B cell (primary cell): ENCODE measurements at regions not wholly inside any gene's neighbourhood (a gene's known extent, or its start where the extent isn't known, plus 50 kb on each side); places are given as distances from the start of the nearest gene placed in this dataset.

Experiments used
- ATAC-seq: fragments of 200-7000 bp; cut with Tn5 transposase; one replicate; pipeline ENCODE4 v1.10.0; 2021; ENCODE audit warnings: low read depth, mild to moderate bottlenecking, moderate number of reproducible peaks, moderate library complexity
- CTCF ChIA-PET: fragments of 350-600 bp; sonication (Branson Sonifier 250); formaldehyde crosslinking; loops from one replicate; lab custom pipeline; 2021; ENCODE audit warnings: antibody characterized with exemption, inconsistent platforms; lab: Charles Lee
- POLR2A ChIA-PET: fragments of 350-600 bp; sonication (Branson Sonifier 250); formaldehyde crosslinking; loops from one replicate; lab custom pipeline; 2021; ENCODE audit warnings: antibody characterized with exemption; lab: Charles Lee
- DNase-seq: peaks from one replicate; pipeline ENCODE4 v3.0.0; 2013
- H2AFZ ChIP-seq: 2 replicates; pipeline ENCODE4 v1.6.1; 2012; ENCODE audit warnings: mild to moderate bottlenecking, low read depth, low read length; ENCODE audit not compliant: insufficient read depth, poor library complexity, severe bottlenecking
- H3K27ac ChIP-seq, 2 donors: 1 replicate in 1 of 2; 2 replicates in 1 of 2; pipeline ENCODE4 v1.5.1; 2012 to 2013; ENCODE audit warnings: low read length in 2 of 2, mild to moderate bottlenecking in 2 of 2, moderate library complexity in 1 of 2
- H3K27me3 ChIP-seq, 4 experiments: fragments of 200-600 bp in 1 of 4; sonication (generic) in 1 of 4; replicated peaks in 1 of 4; 1 replicate in 2 of 4; 2 replicates in 2 of 4; pipeline versions ENCODE4 v1.6.1 to v1.7.0; 2013 to 2016; ENCODE audit warnings: low read length in 3 of 4, mild to moderate bottlenecking in 2 of 4, mixed read lengths in 1 of 4, moderate library complexity in 1 of 4; ENCODE audit not compliant: insufficient read depth in 4 of 4, control insufficient read depth in 3 of 4; ENCODE audit errors: control extremely low read depth in 1 of 4
- H3K36me3 ChIP-seq, 2 experiments: replicated peaks in 1 of 2; 1 replicate in 1 of 2; 2 replicates in 1 of 2; pipeline versions ENCODE4 v1.6.1 to v1.7.1; 2013; ENCODE audit warnings: low read length in 1 of 2; ENCODE audit not compliant: insufficient read depth in 2 of 2, control insufficient read depth in 1 of 2; ENCODE audit errors: control extremely low read depth in 1 of 2, extremely low read depth in 1 of 2
- H3K4me1 ChIP-seq, 2 donors: fragments of 200-600 bp in 1 of 2; sonication (generic) in 1 of 2; 1 replicate in 1 of 2; 2 replicates in 1 of 2; pipeline versions ENCODE4 v1.5.1 to v1.6.1; 2013 to 2017; ENCODE audit warnings: low read length in 2 of 2; ENCODE audit not compliant: control insufficient read depth in 2 of 2, insufficient read depth in 2 of 2
- H3K4me2 ChIP-seq: replicated peaks from 2 replicates; pipeline ENCODE3; 2012; ENCODE audit warnings: mild to moderate bottlenecking, low read depth, low read length; ENCODE audit not compliant: poor library complexity, severe bottlenecking
- H3K4me3 ChIP-seq, 5 experiments: fragments of 200-600 bp in 1 of 5; sonication (generic) in 1 of 5; 1 replicate in 3 of 5; 2 replicates in 2 of 5; pipeline versions ENCODE4 v1.5.1 to v1.7.0; 2011 to 2016; ENCODE audit warnings: low read length in 4 of 5, mild to moderate bottlenecking in 4 of 5, low read depth in 2 of 5, control low read depth in 1 of 5, moderate library complexity in 1 of 5; ENCODE audit not compliant: insufficient read depth in 1 of 5; ENCODE audit errors: control extremely low read depth in 1 of 5, extremely low read depth in 1 of 5
- H3K79me2 ChIP-seq: fragments of 200-600 bp; sonication (generic); one replicate; pipeline ENCODE4 v1.6.0; 2016; ENCODE audit warnings: low read length; ENCODE audit not compliant: control insufficient read depth, insufficient read depth
- H3K9ac ChIP-seq: fragments of 200-600 bp; sonication (generic); 2 replicates; pipeline ENCODE4 v1.6.1; 2017; ENCODE audit warnings: mild to moderate bottlenecking, low read length, moderate library complexity
- H3K9me3 ChIP-seq, 3 donors: one replicate each; pipeline versions ENCODE4 v1.6.1 to v1.7.1; 2013; ENCODE audit warnings: low read length in 2 of 3; ENCODE audit not compliant: control insufficient read depth in 2 of 3, insufficient read depth in 1 of 3; ENCODE audit errors: control extremely low read depth in 1 of 3
- H4K20me1 ChIP-seq: 2 replicates; pipeline ENCODE4 v1.6.0; 2012; ENCODE audit warnings: mild to moderate bottlenecking, low read length; ENCODE audit not compliant: insufficient read depth, control insufficient read depth, poor library complexity, severe bottlenecking
- H3K27ac Mint-ChIP-seq: one replicate; pipeline ENCODE4 v1.8.0; 2021; ENCODE audit warnings: mixed read lengths
- H3K27me3 Mint-ChIP-seq: one replicate; pipeline ENCODE4 v1.8.0; 2021; ENCODE audit warnings: mixed read lengths
- H3K4me1 Mint-ChIP-seq: one replicate; pipeline ENCODE4 v1.8.0; 2021; ENCODE audit warnings: mixed read lengths
- H3K4me3 Mint-ChIP-seq: one replicate; pipeline ENCODE4 v1.8.0; 2021; ENCODE audit warnings: mixed read lengths
- H3K9me3 Mint-ChIP-seq: one replicate; pipeline ENCODE4 v1.8.0; 2022; ENCODE audit warnings: mixed read lengths; ENCODE audit not compliant: insufficient read depth
- EZH2 ChIP-seq: IDR thresholded peaks from 2 replicates; pipeline ENCODE4 v1.6.1; 2012; ENCODE audit warnings: borderline replicate concordance, low read depth, mild to moderate bottlenecking, moderate library complexity, low read length; ENCODE audit not compliant: insufficient read depth, poor library complexity, severe bottlenecking
- WGBS: methylation state at CpG from one replicate; pipeline ENCODE4 v1.1.5; 2013; ENCODE audit warnings: missing lambda C conversion rate; ENCODE audit not compliant: insufficient coverage; 5-methylcytosine and 5-hydroxymethylcytosine counted together
- intact Hi-C: fragments of 100-400 bp; cut with micrococcal nuclease; formaldehyde crosslinking; loops from one replicate; pipeline ENCODE4 v1.10.0; 2022
- TF ChIP-seq, protein P1 (sequence below): fragments of 200-600 bp; IDR thresholded peaks from one replicate; pipeline ENCODE4 v1.8.0; 2022; ENCODE audit warnings: antibody characterized with exemption, mild to moderate bottlenecking

DNA sequence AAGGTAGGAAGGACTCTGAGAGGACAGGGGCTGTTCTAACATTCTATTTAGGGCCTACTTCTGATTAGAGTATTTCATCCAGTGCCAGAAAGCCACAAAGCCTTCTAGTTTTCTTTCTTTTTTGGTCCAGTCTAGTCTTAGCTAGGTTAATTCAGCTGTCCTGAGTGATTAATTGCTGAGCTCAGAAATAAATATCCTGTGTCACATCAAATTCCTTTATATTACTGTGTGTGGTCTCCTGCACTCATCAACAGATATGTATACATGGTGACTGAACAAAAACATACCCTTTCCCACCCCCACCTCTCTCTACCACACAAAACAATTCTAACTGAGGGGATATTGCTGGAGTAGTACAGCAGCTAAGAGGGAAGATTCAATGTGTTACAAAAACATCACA, 601.5 kb upstream of the NRSN1 start:
- H3K36me3 ChIP-seq = no peaks in the 10 kb centered on the region
- no peak overlapping the region for H3K27ac Mint-ChIP-seq
- no peak overlapping the region for H3K9ac ChIP-seq
- no peaks in the 10 kb centered on the region for H3K79me2 ChIP-seq
- no peak overlapping the region for H3K4me2 ChIP-seq
- peaks cover 2% of the 10 kb centered on the region for H3K9me3 Mint-ChIP-seq
- H3K9me3 ChIP-seq = no peaks in the 10 kb centered on the region
- DNase-seq = no peak
- no peak overlapping the region for H2AFZ ChIP-seq
- no peaks in the 10 kb centered on the region for H3K4me1 Mint-ChIP-seq
- H4K20me1 ChIP-seq = no peaks in the 10 kb centered on the region
- no peak overlapping the region for H3K4me3 Mint-ChIP-seq
- no peaks in the 10 kb centered on the region for H3K4me1 ChIP-seq
- POLR2A ChIA-PET = no interaction called here
- H3K4me3 ChIP-seq = no peak overlapping the region
- H3K27ac ChIP-seq = no peak overlapping the region
- no peaks in the 10 kb centered on the region for H3K27me3 ChIP-seq
- intact Hi-C loops = no loop called here
- ATAC-seq = no peak
- H3K27me3 Mint-ChIP-seq = no peaks in the 10 kb centered on the region
- CTCF ChIA-PET = no interaction called here
- TF ChIP-seq EZH2 = no peak
- TF ChIP-seq, protein P1, sequence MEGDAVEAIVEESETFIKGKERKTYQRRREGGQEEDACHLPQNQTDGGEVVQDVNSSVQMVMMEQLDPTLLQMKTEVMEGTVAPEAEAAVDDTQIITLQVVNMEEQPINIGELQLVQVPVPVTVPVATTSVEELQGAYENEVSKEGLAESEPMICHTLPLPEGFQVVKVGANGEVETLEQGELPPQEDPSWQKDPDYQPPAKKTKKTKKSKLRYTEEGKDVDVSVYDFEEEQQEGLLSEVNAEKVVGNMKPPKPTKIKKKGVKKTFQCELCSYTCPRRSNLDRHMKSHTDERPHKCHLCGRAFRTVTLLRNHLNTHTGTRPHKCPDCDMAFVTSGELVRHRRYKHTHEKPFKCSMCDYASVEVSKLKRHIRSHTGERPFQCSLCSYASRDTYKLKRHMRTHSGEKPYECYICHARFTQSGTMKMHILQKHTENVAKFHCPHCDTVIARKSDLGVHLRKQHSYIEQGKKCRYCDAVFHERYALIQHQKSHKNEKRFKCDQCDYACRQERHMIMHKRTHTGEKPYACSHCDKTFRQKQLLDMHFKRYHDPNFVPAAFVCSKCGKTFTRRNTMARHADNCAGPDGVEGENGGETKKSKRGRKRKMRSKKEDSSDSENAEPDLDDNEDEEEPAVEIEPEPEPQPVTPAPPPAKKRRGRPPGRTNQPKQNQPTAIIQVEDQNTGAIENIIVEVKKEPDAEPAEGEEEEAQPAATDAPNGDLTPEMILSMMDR = no peak

DNA sequence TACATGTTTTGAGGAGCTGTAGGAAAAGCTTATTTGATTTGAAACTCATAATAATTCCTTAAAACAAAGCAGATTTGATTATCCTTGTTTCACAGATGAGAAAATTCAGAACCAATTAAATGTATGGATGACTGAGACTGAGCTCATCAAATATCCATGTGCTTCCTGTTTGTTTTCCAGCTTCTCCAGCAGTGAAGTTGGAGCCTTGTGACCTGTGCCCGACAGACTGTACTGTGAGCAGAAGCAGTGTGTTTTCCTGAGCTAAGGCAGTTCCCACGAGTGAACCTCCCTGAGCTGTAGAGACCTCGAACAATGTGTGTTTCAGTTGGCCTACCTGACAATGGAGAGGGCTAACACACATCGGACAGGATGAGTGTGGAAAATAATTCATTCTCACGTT, 599.5 kb upstream of the NRSN1 start:
- no peaks in the 10 kb centered on the region for H3K4me1 ChIP-seq
- no peak for DNase-seq
- Mint-ChIP-seq H3K9me3 (peaks cover 4% of the 10 kb centered on the region), H3K27ac (no peak overlapping the region), H3K27me3 (no peaks in the 10 kb centered on the region), H3K4me3 (no peak overlapping the region), H3K4me1 (no peaks in the 10 kb centered on the region)
- H3K4me3 ChIP-seq = no peak overlapping the region
- ChIA-PET CTCF (no interaction called here), POLR2A (no interaction called here)
- H2AFZ ChIP-seq = no peak overlapping the region
- H4K20me1 ChIP-seq = no peaks in the 10 kb centered on the region
- H3K36me3 ChIP-seq = no peaks in the 10 kb centered on the region
- intact Hi-C loops = no loop called here
- no peak overlapping the region for H3K27ac ChIP-seq
- no peak overlapping the region for H3K4me2 ChIP-seq
- ATAC-seq = no peak
- no peaks in the 10 kb centered on the region for H3K9me3 ChIP-seq
- TF ChIP-seq EZH2 = no peak
- TF ChIP-seq, protein P1 = no peak
- WGBS = 100% methylated on average over 4 of the region's 5 CpGs
- H3K9ac ChIP-seq = no peak overlapping the region
- no peaks in the 10 kb centered on the region for H3K27me3 ChIP-seq
- H3K79me2 ChIP-seq = no peaks in the 10 kb centered on the region
